Ascending aorta (tissue), 2 donors: ENCODE measurements at regions not wholly inside any gene's neighbourhood (a gene's known extent, or its start where the extent isn't known, plus 50 kb on each side); places are given as distances from the start of the nearest gene placed in this dataset.
"Not testable (repeated sequence)": the region's sequence is repeated elsewhere in the genome, so short reads cannot be mapped to it uniquely, and the experiment has no call there.

ENCODE experiments used
- DNase-seq, 2 donors: peaks; one replicate each; pipeline ENCODE4 v3.0.0-alpha.2; 2019; ENCODE audit warnings: low spot score in 2 of 2
- H3K27ac ChIP-seq, 2 donors: fragments of 200-600 bp; sonication (generic); one replicate each; pipeline ENCODE4 v1.5.1; 2016 to 2017; ENCODE audit warnings: mild to moderate bottlenecking in 1 of 2
- H3K27me3 ChIP-seq: fragments of 200-600 bp; sonication (generic); one replicate; pipeline ENCODE4 v1.5.1; 2017
- H3K36me3 ChIP-seq, 2 donors: fragments of 200-600 bp; sonication (generic); one replicate each; pipeline ENCODE4 v1.5.1; 2016
- H3K4me1 ChIP-seq, 2 donors: fragments of 200-600 bp; sonication (generic); one replicate each; pipeline ENCODE4 v1.5.1; 2016 to 2017; ENCODE audit warnings: mild to moderate bottlenecking in 1 of 2
- H3K4me3 ChIP-seq, 2 donors: fragments of 200-600 bp; sonication (generic); one replicate each; pipeline ENCODE4 v1.5.1; 2016 to 2017; ENCODE audit warnings: mild to moderate bottlenecking in 1 of 2
- H3K9me3 ChIP-seq, 2 donors: fragments of 200-600 bp; sonication (generic); one replicate each; pipeline ENCODE4 v1.5.1; 2016
- intact Hi-C: fragments of 100-400 bp; cut with DNase I; formaldehyde crosslinking; loops from one replicate; pipeline ENCODE4 v1.15.1; 2023
- TF ChIP-seq, protein P1 (sequence below), 3 experiments: fragments of 200-600 bp in 2 of 3; fragments of 450-650 bp in 1 of 3; sonication (generic) in 2 of 3; IDR thresholded peaks; one replicate each; pipeline ENCODE4 v1.5.1; 2016 to 2019; ENCODE audit warnings: antibody characterized with exemption in 3 of 3, mild to moderate bottlenecking in 1 of 3, moderate library complexity in 1 of 3

DNA sequence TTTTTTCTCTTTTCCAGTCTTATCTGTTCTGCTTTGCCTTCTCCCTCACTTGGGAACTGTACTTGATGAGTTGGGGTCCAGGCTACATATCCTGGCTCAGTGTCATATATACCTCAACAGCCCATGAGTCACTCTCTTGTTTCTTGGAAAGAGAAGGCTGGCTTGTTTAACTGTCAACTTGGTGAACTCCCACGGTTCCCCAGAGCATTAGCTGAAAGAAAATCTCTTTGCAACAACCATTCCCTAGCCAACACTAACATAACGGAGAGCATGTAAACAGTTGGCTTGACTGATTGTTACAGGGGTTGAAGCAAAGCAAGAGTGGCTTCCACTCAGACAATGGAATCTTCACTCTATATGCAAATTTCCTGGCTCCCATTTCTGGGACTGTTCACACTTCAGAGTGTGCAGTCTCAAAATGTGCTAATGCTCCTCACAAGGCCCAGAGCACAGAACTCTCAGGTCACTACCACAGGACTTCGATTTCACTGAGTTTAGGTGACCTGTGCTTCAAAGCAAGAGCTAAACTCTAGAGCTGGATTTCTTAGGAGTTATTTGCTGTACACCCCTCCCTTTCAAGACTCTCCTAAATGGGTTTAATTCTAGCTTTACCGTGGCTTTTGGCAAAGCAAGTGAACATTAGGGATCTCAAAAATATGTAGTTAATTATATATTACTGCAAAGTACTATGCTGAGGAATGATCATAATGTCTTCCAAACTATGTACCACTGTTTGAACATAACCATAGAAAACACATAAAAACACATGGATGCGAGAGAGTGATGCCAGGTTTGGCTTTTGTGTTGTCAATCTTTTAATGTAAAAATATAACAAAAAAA lies 609.8 kb downstream of the RFPL4B start:
- DNase-seq, result no peak
- intact Hi-C loops, result no loop called here
- H3K9me3 ChIP-seq, result no peaks in the 10 kb centered on the region
- H3K4me1 ChIP-seq, result no peaks in the 10 kb centered on the region
- H3K4me3 ChIP-seq, result no peak overlapping the region
- no peaks in the 10 kb centered on the region for H3K36me3 ChIP-seq
- TF ChIP-seq, protein P1, sequence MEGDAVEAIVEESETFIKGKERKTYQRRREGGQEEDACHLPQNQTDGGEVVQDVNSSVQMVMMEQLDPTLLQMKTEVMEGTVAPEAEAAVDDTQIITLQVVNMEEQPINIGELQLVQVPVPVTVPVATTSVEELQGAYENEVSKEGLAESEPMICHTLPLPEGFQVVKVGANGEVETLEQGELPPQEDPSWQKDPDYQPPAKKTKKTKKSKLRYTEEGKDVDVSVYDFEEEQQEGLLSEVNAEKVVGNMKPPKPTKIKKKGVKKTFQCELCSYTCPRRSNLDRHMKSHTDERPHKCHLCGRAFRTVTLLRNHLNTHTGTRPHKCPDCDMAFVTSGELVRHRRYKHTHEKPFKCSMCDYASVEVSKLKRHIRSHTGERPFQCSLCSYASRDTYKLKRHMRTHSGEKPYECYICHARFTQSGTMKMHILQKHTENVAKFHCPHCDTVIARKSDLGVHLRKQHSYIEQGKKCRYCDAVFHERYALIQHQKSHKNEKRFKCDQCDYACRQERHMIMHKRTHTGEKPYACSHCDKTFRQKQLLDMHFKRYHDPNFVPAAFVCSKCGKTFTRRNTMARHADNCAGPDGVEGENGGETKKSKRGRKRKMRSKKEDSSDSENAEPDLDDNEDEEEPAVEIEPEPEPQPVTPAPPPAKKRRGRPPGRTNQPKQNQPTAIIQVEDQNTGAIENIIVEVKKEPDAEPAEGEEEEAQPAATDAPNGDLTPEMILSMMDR (IDR thresholded peaks at IDR 0.05), result no peak
- no peaks in the 10 kb centered on the region for H3K27me3 ChIP-seq
- H3K27ac ChIP-seq, result no peak overlapping the region

DNA sequence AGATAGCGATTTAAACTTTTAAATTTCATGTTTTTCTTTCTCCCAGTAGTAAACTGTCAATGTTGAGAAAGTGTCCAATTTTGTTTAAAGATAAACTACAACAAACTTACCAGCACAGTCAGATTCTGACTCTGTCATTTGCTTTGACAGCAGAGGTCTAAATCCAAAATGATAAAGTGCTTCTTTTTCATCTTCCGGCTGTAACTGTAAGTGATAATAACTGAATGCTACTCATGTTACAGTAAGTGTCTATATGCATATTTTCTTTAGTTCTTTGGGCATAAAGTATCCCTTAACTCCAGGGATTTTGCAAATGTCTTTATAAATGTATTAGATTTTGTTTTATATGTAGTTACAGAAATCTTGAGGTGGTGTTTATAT lies 610.4 kb downstream of the RFPL4B start:
- DNase-seq, result no peak
- no peaks in the 10 kb centered on the region for H3K4me1 ChIP-seq
- intact Hi-C loops, result no loop called here
- TF ChIP-seq, protein P1 (IDR thresholded peaks at IDR 0.05), result no peak
- H3K4me3 ChIP-seq, result no peak overlapping the region
- H3K36me3 ChIP-seq, result no peaks in the 10 kb centered on the region
- no peaks in the 10 kb centered on the region for H3K9me3 ChIP-seq
- no peak overlapping the region for H3K27ac ChIP-seq
- no peaks in the 10 kb centered on the region for H3K27me3 ChIP-seq

DNA sequence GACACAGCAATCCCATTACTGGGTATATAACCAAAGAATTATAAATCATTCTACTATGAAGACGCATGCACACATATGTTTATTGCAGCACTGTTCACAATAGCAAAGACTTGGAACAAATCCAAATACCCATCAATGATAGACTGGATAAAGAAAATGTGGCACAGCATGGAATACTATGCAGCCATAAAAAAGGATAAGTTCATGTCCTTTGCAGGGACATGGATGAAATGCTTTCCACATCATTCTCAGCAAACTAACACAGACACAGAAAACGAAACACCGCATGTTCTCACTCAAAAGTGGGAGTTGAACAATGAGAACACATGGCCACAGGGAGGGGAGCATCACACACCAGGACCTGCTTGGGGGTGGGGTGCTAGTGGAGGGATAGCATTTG lies 613.0 kb downstream of the RFPL4B start:
- intact Hi-C loops, DNase-seq, H3K4me1 ChIP-seq, H3K9me3 ChIP-seq, H3K36me3 ChIP-seq, H3K27ac ChIP-seq, H3K4me3 ChIP-seq, H3K27me3 ChIP-seq: not testable (repeated sequence)

DNA sequence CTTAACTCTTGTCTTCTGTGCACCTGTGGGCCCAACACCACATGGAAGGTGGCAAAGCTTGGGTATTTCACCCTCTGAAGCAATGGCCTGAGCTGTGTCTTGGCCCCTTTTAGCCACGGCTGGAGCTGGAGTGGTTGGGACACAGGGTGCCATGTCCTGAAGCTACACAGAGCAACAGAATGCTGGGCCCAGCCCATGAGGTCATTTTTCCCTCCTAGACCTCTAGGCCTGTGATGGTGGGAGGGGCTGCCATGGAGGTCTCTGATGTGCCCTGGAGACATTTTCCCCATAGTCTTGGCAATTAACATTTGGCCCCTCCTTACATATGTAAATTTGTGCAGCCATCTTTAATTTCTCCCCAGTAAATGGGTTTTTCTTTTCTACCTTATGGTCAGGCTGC lies 620.8 kb downstream of the RFPL4B start:
- TF ChIP-seq, protein P1 (IDR thresholded peaks at IDR 0.05), result no peak
- DNase-seq, result no peak
- H3K4me1 ChIP-seq, result no peaks in the 10 kb centered on the region
- intact Hi-C loops, result no loop called here
- no peaks in the 10 kb centered on the region for H3K27me3 ChIP-seq
- H3K36me3 ChIP-seq, result no peaks in the 10 kb centered on the region
- H3K9me3 ChIP-seq, result no peaks in the 10 kb centered on the region
- H3K4me3 ChIP-seq, result no peak overlapping the region
- H3K27ac ChIP-seq, result no peak overlapping the region

DNA sequence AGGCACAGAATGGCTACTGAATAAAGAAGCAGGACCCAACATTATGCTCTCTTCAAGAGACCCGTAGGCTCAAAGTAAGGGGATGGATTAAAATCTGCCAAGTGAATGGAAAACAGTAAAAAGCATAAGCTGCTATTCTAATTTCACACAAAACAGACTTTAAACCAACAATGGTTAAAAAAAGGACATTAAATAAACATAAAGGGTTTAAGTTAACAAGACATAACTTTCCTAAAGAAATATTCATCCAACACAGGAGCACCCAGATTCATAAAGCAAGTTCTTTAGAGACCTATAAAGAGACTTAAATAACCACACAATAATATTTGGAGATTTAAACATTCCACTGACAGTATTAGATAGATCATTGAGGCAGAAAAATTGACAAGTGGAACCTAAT lies 624.5 kb downstream of the RFPL4B start:
- H3K4me3 ChIP-seq, result no peak overlapping the region
- intact Hi-C loops, result no loop called here
- H3K27me3 ChIP-seq, result no peaks in the 10 kb centered on the region
- H3K9me3 ChIP-seq, result no peaks in the 10 kb centered on the region
- TF ChIP-seq, protein P1 (IDR thresholded peaks at IDR 0.05), result no peak
- no peak for DNase-seq
- H3K36me3 ChIP-seq, result no peaks in the 10 kb centered on the region
- H3K27ac ChIP-seq, result no peak overlapping the region
- H3K4me1 ChIP-seq, result no peaks in the 10 kb centered on the region

DNA sequence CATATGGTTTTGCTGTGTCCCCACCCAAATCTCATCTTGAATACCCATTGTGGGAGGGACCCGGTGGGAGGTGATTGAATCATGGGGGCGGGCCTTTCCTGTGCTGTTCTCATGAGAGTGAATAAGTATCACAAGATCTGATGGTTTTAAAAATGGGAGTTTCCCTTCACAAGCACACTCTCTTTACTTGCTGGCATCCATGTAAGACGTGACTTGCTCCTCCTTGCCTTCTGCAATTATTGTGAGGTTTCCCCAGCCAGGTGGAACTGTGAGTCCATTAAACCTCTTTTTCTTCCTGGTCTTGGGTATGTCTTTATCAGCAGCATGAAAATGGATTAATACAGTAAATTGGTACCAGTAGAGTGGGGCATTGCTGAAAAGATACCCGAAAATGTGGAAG lies 627.8 kb downstream of the RFPL4B start:
- H3K27me3 ChIP-seq, intact Hi-C loops, H3K9me3 ChIP-seq, H3K36me3 ChIP-seq, H3K4me3 ChIP-seq, H3K27ac ChIP-seq, DNase-seq, H3K4me1 ChIP-seq: not testable (repeated sequence)

DNA sequence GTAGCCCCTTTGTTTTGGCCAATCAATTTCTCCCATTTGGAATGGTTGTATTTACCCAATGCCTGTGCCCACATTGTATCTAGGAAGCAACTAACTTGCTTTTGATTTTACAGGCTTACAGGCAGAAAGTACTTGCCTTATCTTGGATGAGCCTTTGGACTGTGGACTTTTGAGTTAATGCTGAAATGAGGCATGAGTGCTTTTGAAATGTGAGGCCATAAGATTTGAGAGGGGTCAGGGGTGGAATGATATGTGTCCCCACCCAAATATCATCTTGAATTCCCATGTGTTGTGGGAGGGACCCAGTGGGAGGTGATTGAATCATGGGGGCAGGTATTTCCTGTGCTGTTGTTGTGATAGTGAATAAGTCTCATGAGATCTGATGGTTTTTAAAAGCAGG lies 629.4 kb downstream of the RFPL4B start:
- intact Hi-C loops, H3K27me3 ChIP-seq, H3K27ac ChIP-seq, H3K9me3 ChIP-seq, H3K4me1 ChIP-seq, DNase-seq, H3K4me3 ChIP-seq, H3K36me3 ChIP-seq: not testable (repeated sequence)
